Testis (tissue), 2 donors: ENCODE measurements at regions not wholly inside any gene's neighbourhood (a gene's known extent, or its start where the extent isn't known, plus 50 kb on each side); places are given as distances from the start of the nearest gene placed in this dataset.

ENCODE experiments used
- POLR2A ChIP-seq: fragments of 450-650 bp; IDR thresholded peaks from one replicate; pipeline ENCODE4 v1.6.1; 2017; ENCODE audit warnings: antibody characterized with exemption, mild to moderate bottlenecking, moderate library complexity
- TF ChIP-seq, protein P1 (sequence below), 3 experiments: fragments of 450-650 bp in 2 of 3; fragments of 200-600 bp in 1 of 3; sonication (generic) in 1 of 3; IDR thresholded peaks; one replicate each; pipeline ENCODE4 v1.5.1; 2016 to 2019; ENCODE audit warnings: antibody characterized with exemption in 3 of 3, mild to moderate bottlenecking in 2 of 3, moderate library complexity in 1 of 3

DNA sequence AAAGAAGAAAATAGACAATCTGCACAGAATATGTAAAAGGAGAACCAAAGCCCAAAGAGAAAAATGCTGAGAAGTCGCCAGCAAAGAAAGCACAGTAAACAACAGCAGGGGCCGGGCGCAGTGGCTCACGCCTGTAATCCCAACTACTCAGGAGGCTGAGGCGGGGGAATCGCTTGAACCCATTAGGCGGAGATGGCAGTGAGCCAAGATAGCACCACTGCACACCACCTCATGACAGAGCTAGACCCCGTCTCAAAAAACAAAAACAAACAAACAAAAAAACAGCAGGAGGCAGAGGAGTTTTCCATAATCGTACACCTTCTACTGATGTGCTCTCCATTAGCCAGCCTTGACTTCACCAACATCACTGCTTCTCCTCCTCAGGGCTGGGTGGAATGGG is 153.2 kb downstream of the LYPLAL1 start:
- TF ChIP-seq POLR2A: no peak
- TF ChIP-seq, protein P1, sequence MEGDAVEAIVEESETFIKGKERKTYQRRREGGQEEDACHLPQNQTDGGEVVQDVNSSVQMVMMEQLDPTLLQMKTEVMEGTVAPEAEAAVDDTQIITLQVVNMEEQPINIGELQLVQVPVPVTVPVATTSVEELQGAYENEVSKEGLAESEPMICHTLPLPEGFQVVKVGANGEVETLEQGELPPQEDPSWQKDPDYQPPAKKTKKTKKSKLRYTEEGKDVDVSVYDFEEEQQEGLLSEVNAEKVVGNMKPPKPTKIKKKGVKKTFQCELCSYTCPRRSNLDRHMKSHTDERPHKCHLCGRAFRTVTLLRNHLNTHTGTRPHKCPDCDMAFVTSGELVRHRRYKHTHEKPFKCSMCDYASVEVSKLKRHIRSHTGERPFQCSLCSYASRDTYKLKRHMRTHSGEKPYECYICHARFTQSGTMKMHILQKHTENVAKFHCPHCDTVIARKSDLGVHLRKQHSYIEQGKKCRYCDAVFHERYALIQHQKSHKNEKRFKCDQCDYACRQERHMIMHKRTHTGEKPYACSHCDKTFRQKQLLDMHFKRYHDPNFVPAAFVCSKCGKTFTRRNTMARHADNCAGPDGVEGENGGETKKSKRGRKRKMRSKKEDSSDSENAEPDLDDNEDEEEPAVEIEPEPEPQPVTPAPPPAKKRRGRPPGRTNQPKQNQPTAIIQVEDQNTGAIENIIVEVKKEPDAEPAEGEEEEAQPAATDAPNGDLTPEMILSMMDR (IDR thresholded peaks at IDR 0.05): no peak
